ENCODE measurements at regions not wholly inside any gene's neighbourhood (a gene's known extent, or its start where the extent isn't known, plus 50 kb on each side); places are given as distances from the start of the nearest gene placed in this dataset.

DNA sequence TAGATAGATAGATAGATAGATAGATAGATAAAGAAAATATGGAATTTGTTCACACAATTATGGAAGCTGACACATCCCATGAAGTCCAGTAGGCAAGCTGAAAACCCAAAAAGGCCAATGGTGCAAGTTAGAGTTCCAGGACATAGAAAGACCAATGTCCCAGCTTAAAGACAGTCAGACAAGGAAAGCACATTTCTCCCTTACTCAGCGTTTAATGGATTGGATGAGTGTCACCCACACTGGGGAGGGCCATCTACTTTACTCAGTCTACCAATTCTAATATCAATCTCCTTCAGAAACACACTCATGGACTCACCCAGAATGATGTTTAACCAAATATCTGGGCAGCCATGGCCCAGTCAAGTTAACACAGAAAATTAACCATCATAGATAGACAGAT, 327.7 kb upstream of the CDH11 start:
- DNase-seq (ENCODE audit: low read depth), result no peak
- H3K4me3 ChIP-seq (ENCODE audit: control insufficient read depth, low read depth, low read length), result no peak overlapping the region
- TF ChIP-seq, protein P1, sequence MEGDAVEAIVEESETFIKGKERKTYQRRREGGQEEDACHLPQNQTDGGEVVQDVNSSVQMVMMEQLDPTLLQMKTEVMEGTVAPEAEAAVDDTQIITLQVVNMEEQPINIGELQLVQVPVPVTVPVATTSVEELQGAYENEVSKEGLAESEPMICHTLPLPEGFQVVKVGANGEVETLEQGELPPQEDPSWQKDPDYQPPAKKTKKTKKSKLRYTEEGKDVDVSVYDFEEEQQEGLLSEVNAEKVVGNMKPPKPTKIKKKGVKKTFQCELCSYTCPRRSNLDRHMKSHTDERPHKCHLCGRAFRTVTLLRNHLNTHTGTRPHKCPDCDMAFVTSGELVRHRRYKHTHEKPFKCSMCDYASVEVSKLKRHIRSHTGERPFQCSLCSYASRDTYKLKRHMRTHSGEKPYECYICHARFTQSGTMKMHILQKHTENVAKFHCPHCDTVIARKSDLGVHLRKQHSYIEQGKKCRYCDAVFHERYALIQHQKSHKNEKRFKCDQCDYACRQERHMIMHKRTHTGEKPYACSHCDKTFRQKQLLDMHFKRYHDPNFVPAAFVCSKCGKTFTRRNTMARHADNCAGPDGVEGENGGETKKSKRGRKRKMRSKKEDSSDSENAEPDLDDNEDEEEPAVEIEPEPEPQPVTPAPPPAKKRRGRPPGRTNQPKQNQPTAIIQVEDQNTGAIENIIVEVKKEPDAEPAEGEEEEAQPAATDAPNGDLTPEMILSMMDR (conservative IDR thresholded peaks at IDR 0.05; ENCODE audit: control insufficient read depth, insufficient read depth, low read depth, low read length), result no peak

DNA sequence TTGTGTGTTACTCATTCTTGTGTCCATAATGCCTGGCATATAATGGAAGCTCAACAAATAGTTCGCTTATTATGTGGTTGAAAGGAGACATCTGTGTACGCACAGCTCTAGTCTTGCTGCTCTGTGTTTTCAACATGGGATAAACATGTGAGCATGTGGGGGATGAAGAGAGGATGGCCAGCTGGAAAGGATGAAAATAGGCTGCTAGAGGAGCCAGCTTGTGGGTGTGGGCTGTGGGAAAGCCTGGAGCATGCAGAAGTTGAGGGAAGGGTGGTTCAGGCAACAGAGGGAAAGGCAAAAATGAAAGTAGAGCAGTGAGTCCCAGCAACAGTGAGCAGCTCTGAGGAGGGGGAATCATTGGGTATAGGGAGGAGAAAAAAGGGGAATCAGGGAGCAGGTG, 324.6 kb upstream of the CDH11 start:
- no peak for DNase-seq (ENCODE audit: low read depth)
- TF ChIP-seq, protein P1 (conservative IDR thresholded peaks at IDR 0.05; ENCODE audit: control insufficient read depth, insufficient read depth, low read depth, low read length), result no peak

DNA sequence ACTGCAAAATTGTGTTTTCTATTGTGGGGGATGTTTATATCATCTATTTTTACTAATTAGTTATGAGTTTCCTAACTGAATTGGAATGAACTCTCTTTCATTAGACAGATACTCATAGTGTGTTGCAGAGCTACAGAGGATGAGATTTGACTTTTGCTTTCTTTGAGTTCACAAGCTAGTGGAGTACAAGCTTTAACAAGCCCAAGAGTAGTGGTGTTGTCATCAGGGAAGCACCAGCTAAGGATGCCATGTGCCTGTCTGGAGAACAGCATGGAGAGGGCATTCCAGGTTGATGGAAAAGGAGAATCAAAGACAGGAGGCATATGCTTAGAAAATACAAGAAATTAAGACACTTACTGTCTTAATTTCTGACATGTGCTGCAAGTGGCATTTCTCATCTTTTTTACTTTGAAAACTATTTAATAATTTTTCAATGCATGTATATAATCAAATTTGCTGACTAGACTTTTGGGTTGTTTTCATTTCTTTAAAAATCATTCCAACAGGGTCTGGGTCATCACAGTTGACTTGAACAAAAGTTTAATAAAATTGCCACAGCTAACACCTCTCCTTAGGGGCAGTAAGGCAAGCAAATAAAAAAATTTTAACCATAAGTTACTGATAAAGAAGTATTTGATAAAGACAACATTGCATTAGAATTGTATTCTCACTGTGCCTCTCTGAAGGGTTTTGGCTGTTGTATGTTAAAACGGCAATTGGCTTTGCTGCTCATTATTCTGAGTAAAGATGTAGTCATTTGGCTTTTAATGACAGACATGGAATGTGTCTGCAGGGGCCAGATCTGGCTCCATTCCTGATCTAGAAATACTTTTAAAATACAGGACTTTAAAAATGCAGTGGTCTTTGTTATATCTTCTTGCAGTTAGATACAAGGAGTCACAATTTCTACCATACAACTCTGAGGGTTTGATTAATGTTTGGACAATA, 323.7 kb upstream of the CDH11 start:
- H3K4me3 ChIP-seq (ENCODE audit: control insufficient read depth, low read depth, low read length), result no peak overlapping the region
- DNase-seq (ENCODE audit: low read depth), result no peak
- TF ChIP-seq, protein P1 (conservative IDR thresholded peaks at IDR 0.05; ENCODE audit: control insufficient read depth, insufficient read depth, low read depth, low read length), result no peak

More for the DNA sequence above, 324.6 kb upstream of the CDH11 start:
- no peak overlapping the region for H3K4me3 ChIP-seq (ENCODE audit: control insufficient read depth, low read depth, low read length)

DNA sequence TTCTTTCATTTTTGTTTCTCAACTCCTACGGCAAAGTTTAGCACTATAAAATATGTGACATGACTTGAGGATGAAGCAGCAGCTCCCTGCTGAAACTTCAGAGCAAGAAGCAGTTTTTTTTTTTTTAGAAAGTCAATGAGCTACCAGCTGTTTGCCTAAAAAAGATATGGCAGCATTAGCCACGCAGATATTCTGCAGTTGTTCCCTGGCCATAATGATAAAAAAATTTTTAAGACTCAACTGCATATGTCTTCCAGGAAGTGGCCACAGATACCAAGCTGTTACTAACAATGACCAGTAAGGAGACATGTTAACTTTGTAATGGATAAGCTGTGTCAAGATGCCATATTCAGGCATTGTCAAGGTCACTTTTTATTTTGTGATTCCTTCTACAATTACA, 319.6 kb upstream of the CDH11 start:
- no peak overlapping the region for H3K4me3 ChIP-seq (ENCODE audit: control insufficient read depth, low read depth, low read length)
- TF ChIP-seq, protein P1 (conservative IDR thresholded peaks at IDR 0.05; ENCODE audit: control insufficient read depth, insufficient read depth, low read depth, low read length), result no peak
- DNase-seq (ENCODE audit: low read depth), result no peak

DNA sequence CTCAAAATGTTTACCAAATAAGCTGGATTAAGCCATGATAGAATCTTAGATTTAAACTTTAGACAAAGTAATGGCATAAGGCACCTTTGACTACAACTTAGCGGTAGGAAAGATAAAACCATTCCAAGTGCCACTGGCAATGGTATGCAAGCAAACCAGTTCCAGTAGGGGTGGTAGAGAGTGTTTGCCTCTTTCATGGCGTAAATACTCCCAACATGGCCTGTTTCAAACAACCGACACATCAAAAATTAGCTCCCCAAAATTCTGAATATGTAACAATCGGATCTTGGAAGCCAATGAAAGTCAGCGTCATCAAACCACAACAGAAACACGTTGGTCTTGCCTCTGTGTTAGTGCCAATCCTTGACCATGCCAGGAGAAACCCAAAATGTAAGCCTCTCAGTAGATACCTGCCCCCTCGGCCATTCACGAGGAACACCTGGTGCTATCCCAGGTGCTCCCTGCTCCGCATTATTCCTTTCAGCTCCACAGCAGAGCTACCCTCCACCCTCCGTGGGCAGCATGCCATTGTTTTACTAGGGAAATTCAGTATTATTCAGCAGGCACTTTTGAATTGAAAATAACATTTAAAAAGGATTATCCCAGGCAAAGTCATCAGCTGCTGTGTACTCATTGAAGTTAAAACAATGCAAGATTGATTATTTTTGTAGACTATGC, 307.8 kb upstream of the CDH11 start:
- H3K4me3 ChIP-seq (ENCODE audit: control insufficient read depth, low read depth, low read length), result no peak overlapping the region
- DNase-seq (ENCODE audit: low read depth), result no peak
- TF ChIP-seq, protein P1 (conservative IDR thresholded peaks at IDR 0.05; ENCODE audit: control insufficient read depth, insufficient read depth, low read depth, low read length), result no peak

DNA sequence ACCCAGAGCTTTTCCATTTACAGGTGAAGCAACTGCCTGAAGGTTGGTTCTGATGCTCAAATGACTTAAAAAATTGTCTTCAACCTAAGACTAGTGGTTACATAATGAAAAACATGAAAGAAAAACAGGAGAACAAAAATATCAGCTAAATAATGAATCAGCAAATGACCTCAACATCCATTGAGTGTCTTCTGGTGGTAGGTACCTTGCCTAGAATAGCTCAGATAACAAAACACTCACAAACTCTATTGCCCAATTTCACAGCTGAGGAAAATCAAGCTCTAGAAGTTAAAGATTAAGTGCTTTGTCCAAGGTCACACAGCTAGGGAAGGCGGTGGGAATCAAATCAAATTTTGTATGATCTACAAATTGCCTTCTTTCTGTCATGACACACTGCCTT, 304.6 kb upstream of the CDH11 start:
- H3K4me3 ChIP-seq (ENCODE audit: control insufficient read depth, low read depth, low read length), result no peak overlapping the region
- TF ChIP-seq, protein P1 (conservative IDR thresholded peaks at IDR 0.05; ENCODE audit: control insufficient read depth, insufficient read depth, low read depth, low read length), result no peak
- DNase-seq (ENCODE audit: low read depth), result peak; percentile 11

Data from fibroblast of mammary gland (primary cell).